IMR-90 (cell line): ENCODE measurements at regions not wholly inside any gene's neighbourhood (a gene's known extent, or its start where the extent isn't known, plus 50 kb on each side); places are given as distances from the start of the nearest gene placed in this dataset.

Experiments
- ATAC-seq: fragments of 200-7000 bp; cut with Tn5 transposase; 2 replicates; pipeline ENCODE4 v1.9.1; 2020; ENCODE audit warnings: low read depth, mild to moderate bottlenecking, moderate library complexity
- BruUV-seq: library from RNA; stranded (reverse); fragments of 400-500 nt; replicated peaks from 2 replicates; lab custom pipeline; 2021; lab: Mats Ljungman, UMichigan
- CTCF ChIA-PET: fragments of 300-600 bp; formaldehyde crosslinking; extraction: SDS; loops from one replicate; lab custom pipeline; 2021; ENCODE audit warnings: antibody characterized with exemption; lab: Yijun Ruan, JAX
- POLR2A ChIA-PET: fragments of 300-600 bp; sonication (Branson Sonifier 250); formaldehyde crosslinking; loops from one replicate; lab custom pipeline; 2022; ENCODE audit warnings: antibody characterized with exemption; ENCODE audit not compliant: unreplicated experiment; lab: Charles Lee
- DNase-seq: peaks from one replicate; pipeline ENCODE4 v3.0.0; 2013
- H2AFZ ChIP-seq: replicated peaks from 2 replicates; pipeline ENCODE3; 2013; ENCODE audit warnings: low read length, mild to moderate bottlenecking; ENCODE audit not compliant: poor library complexity
- H2AK5ac ChIP-seq: 2 replicates; pipeline ENCODE4 v1.6.1; 2013; ENCODE audit warnings: low read depth, low read length, inconsistent platforms
- H2AK9ac ChIP-seq: replicated peaks from 2 replicates; pipeline ENCODE3; 2013; ENCODE audit warnings: mild to moderate bottlenecking, low read depth, low read length, moderate library complexity; ENCODE audit not compliant: poor library complexity
- H2BK120ac ChIP-seq: 2 replicates; pipeline ENCODE4 v1.6.1; 2013; ENCODE audit warnings: low read depth, low read length, inconsistent platforms
- H2BK15ac ChIP-seq: 3 replicates; pipeline ENCODE4 v1.6.1; 2013; ENCODE audit warnings: low read depth, low read length, inconsistent platforms
- H2BK20ac ChIP-seq: 2 replicates; pipeline ENCODE4 v1.6.1; 2013; ENCODE audit warnings: low read depth, mild to moderate bottlenecking, inconsistent platforms, low read length, moderate library complexity
- H2BK5ac ChIP-seq: 2 replicates; pipeline ENCODE4 v1.6.1; 2013; ENCODE audit warnings: mild to moderate bottlenecking, low read depth, low read length, inconsistent platforms; ENCODE audit not compliant: poor library complexity, severe bottlenecking
- H3K14ac ChIP-seq: replicated peaks from 2 replicates; pipeline ENCODE4 v1.6.1; 2013; ENCODE audit warnings: low read depth, low read length, inconsistent platforms
- H3K18ac ChIP-seq: 2 replicates; pipeline ENCODE4 v1.6.1; 2013; ENCODE audit warnings: low read depth, low read length, control low read depth
- H3K23ac ChIP-seq: 2 replicates; pipeline ENCODE4 v1.6.1; 2013; ENCODE audit warnings: low read depth, low read length, inconsistent platforms
- H3K27ac ChIP-seq: 2 replicates; pipeline ENCODE4 v1.5.1; 2013; ENCODE audit warnings: mild to moderate bottlenecking, control low read depth, low read length; ENCODE audit not compliant: insufficient read depth
- H3K27me3 ChIP-seq: 2 replicates; pipeline ENCODE4 v1.6.1; 2013; ENCODE audit warnings: low read length; ENCODE audit not compliant: control insufficient read depth, insufficient read depth
- H3K36me3 ChIP-seq: 2 replicates; pipeline ENCODE4 v1.6.1; 2013; ENCODE audit warnings: low read length, mixed read lengths; ENCODE audit not compliant: control insufficient read depth, insufficient read depth
- H3K4ac ChIP-seq: 2 replicates; pipeline ENCODE4 v1.6.1; 2013; ENCODE audit warnings: low read depth, low read length, inconsistent platforms
- H3K4me1 ChIP-seq: 2 replicates; pipeline ENCODE4 v1.6.1; 2013; ENCODE audit warnings: low read length, mixed read lengths; ENCODE audit not compliant: control insufficient read depth, insufficient read depth
- H3K4me2 ChIP-seq: 2 replicates; pipeline ENCODE4 v1.6.1; 2013; ENCODE audit warnings: low read depth, mild to moderate bottlenecking, control low read depth, low read length, moderate library complexity
- H3K4me3 ChIP-seq: 2 replicates; pipeline ENCODE4 v1.5.1; 2013; ENCODE audit warnings: low read depth, mild to moderate bottlenecking, control low read depth, low read length, moderate library complexity; ENCODE audit not compliant: insufficient read depth
- H3K56ac ChIP-seq: 2 replicates; pipeline ENCODE4 v1.6.1; 2013; ENCODE audit warnings: low read length, inconsistent platforms; ENCODE audit not compliant: insufficient read depth; ENCODE audit errors: extremely low read depth
- H3K79me1 ChIP-seq, 2 experiments: 2 replicates each; pipeline ENCODE4 v1.6.1; 2013; ENCODE audit warnings: low read length in 2 of 2, inconsistent platforms in 1 of 2, low read depth in 1 of 2
- H3K9ac ChIP-seq: 2 replicates; pipeline ENCODE4 v1.6.1; 2013; ENCODE audit warnings: low read depth, low read length, control low read depth
- H3K9me1 ChIP-seq: 2 replicates; pipeline ENCODE4 v1.6.1; 2013; ENCODE audit warnings: low read length, inconsistent platforms; ENCODE audit not compliant: insufficient read depth
- H3K9me3 ChIP-seq: 2 replicates; pipeline ENCODE4 v1.6.1; 2013; ENCODE audit warnings: low read length; ENCODE audit not compliant: control insufficient read depth, insufficient read depth
- H4K20me1 ChIP-seq: 2 replicates; pipeline ENCODE4 v1.6.1; 2013; ENCODE audit warnings: low read length, inconsistent platforms; ENCODE audit not compliant: insufficient read depth
- H4K5ac ChIP-seq: 2 replicates; pipeline ENCODE4 v1.6.1; 2013; ENCODE audit warnings: mild to moderate bottlenecking, low read depth, low read length, control low read depth
- H4K8ac ChIP-seq, 2 experiments: 2 replicates each; pipeline ENCODE4 v1.6.1; 2013; ENCODE audit warnings: low read depth in 2 of 2, low read length in 2 of 2, control low read depth in 1 of 2, inconsistent platforms in 1 of 2
- H4K91ac ChIP-seq: 2 replicates; pipeline ENCODE4 v1.6.1; 2013; ENCODE audit warnings: low read depth, low read length, inconsistent platforms; ENCODE audit not compliant: insufficient read depth
- BHLHE40 ChIP-seq: fragments of 150-350 bp; IDR thresholded peaks from 2 replicates; pipeline ENCODE4 v1.6.1; 2016; ENCODE audit warnings: mild to moderate bottlenecking, low read depth, low read length
- CEBPB ChIP-seq: IDR thresholded peaks from 2 replicates; pipeline ENCODE4 v1.6.1; 2012; ENCODE audit warnings: low read depth, low read length, improper control_type of control experiment
- CHD1 ChIP-seq: IDR thresholded peaks from 2 replicates; pipeline ENCODE4 v1.6.1; 2012; ENCODE audit warnings: low read depth, low read length, improper control_type of control experiment
- FOS ChIP-seq: fragments of 150-350 bp; IDR thresholded peaks from 2 replicates; pipeline ENCODE4 v1.6.1; 2016; ENCODE audit warnings: low read depth, low read length
- MAFK ChIP-seq: IDR thresholded peaks from 2 replicates; pipeline ENCODE4 v1.6.1; 2012; ENCODE audit warnings: low read depth, low read length, improper control_type of control experiment
- MAZ ChIP-seq: IDR thresholded peaks from 2 replicates; pipeline ENCODE4 v1.6.1; 2012; ENCODE audit warnings: low read depth, mild to moderate bottlenecking, low read length, improper control_type of control experiment, moderate library complexity, borderline replicate concordance
- MXI1 ChIP-seq: IDR thresholded peaks from 2 replicates; pipeline ENCODE4 v1.6.1; 2012; ENCODE audit warnings: low read depth, mild to moderate bottlenecking, low read length, moderate library complexity, borderline replicate concordance
- NFE2L2 ChIP-seq: fragments of 150-350 bp; IDR thresholded peaks from 2 replicates; pipeline ENCODE4 v1.6.1; 2016; ENCODE audit warnings: low read depth, mild to moderate bottlenecking, low read length
- POLR2A ChIP-seq: IDR thresholded peaks from 2 replicates; pipeline ENCODE4 v1.6.1; 2012; ENCODE audit warnings: mild to moderate bottlenecking, low read depth, low read length
- RAD21 ChIP-seq: IDR thresholded peaks from 2 replicates; pipeline ENCODE4 v1.6.1; 2012; ENCODE audit warnings: low read length, improper control_type of control experiment
- RCOR1 ChIP-seq: IDR thresholded peaks from 2 replicates; pipeline ENCODE4 v1.6.1; 2012; ENCODE audit warnings: mild to moderate bottlenecking, low read length, improper control_type of control experiment; ENCODE audit not compliant: insufficient replicate concordance
- RFX5 ChIP-seq: IDR thresholded peaks from 2 replicates; pipeline ENCODE4 v1.8.0; 2012; ENCODE audit warnings: low read depth, mild to moderate bottlenecking, low read length, moderate library complexity
- SMC3 ChIP-seq: fragments of 150-350 bp; IDR thresholded peaks from 2 replicates; pipeline ENCODE4 v1.6.1; 2016; ENCODE audit warnings: low read depth, mild to moderate bottlenecking, antibody characterized with exemption, low read length, moderate library complexity
- WGBS, 2 experiments: methylation state at CpG; one replicate each; pipeline versions ENCODE4 v1.1.5 to v1.1.7; 2013; ENCODE audit warnings: missing lambda C conversion rate in 2 of 2; ENCODE audit not compliant: insufficient read length in 1 of 2; ENCODE audit errors: extremely low coverage in 2 of 2; 5-methylcytosine and 5-hydroxymethylcytosine counted together
- dilution Hi-C: fragments of 300-500 bp; cut with HindIII; formaldehyde crosslinking; loops from one replicate; pipeline ENCODE4 v1.14.3; 2018; ENCODE audit warnings: low sequenced_read_pairs; ENCODE audit not compliant: unreplicated experiment
- in situ Hi-C: fragments of 300-500 bp; cut with MboI; formaldehyde crosslinking; loops from 3 replicates; pipeline ENCODE4 v1.14.3; 2019; ENCODE audit warnings: low sequenced_read_pairs, inconsistent platforms, mixed read lengths
- intact Hi-C: fragments of 100-400 bp; cut with micrococcal nuclease; formaldehyde crosslinking; loops from 2 replicates; pipeline ENCODE4 v1.10.0; 2022
- TF ChIP-seq, protein P1 (sequence below): fragments of 150-350 bp; IDR thresholded peaks from 2 replicates; pipeline ENCODE4 v1.6.1; 2016; ENCODE audit warnings: low read depth, mild to moderate bottlenecking, low read length, moderate library complexity, borderline replicate concordance

GRCh38 chr1:168972225-168972624, 134.3 kb upstream of the ATP1B1 start:
- H3K79me1 ChIP-seq, result no peaks in the 10 kb centered on the region
- H2AK5ac ChIP-seq, result no peak overlapping the region
- H2BK5ac ChIP-seq, result no peak overlapping the region
- H3K4me1 ChIP-seq, result no peaks in the 10 kb centered on the region
- no peak overlapping the region for H3K27ac ChIP-seq
- H4K5ac ChIP-seq, result no peak overlapping the region
- no peak overlapping the region for H3K4ac ChIP-seq
- H4K20me1 ChIP-seq, result no peaks in the 10 kb centered on the region
- no peaks in the 10 kb centered on the region for H3K36me3 ChIP-seq
- H4K8ac ChIP-seq, result no peak overlapping the region
- no peak overlapping the region for H3K18ac ChIP-seq
- H4K91ac ChIP-seq, result no peak overlapping the region
- dilution Hi-C loops (no loop called here), intact Hi-C loops (no loop called here), in situ Hi-C loops (no loop called here)
- BruUV-seq, result no TSS peak
- H2AK9ac ChIP-seq, result no peak overlapping the region
- H3K14ac ChIP-seq, result no peak overlapping the region
- H3K9me3 ChIP-seq, result no peaks in the 10 kb centered on the region
- WGBS, 2 experiments, result no CpG with 5 or more reads among the region's 4 CpGs
- no peak for TF ChIP-seq MXI1
- TF ChIP-seq POLR2A, result no peak
- no peak for TF ChIP-seq SMC3
- TF ChIP-seq, protein P1, sequence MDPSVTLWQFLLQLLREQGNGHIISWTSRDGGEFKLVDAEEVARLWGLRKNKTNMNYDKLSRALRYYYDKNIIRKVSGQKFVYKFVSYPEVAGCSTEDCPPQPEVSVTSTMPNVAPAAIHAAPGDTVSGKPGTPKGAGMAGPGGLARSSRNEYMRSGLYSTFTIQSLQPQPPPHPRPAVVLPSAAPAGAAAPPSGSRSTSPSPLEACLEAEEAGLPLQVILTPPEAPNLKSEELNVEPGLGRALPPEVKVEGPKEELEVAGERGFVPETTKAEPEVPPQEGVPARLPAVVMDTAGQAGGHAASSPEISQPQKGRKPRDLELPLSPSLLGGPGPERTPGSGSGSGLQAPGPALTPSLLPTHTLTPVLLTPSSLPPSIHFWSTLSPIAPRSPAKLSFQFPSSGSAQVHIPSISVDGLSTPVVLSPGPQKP, result no peak
- TF ChIP-seq MAFK, result no peak
- no peak for TF ChIP-seq FOS
- TF ChIP-seq MAZ, result no peak
- no peak for TF ChIP-seq RFX5
- no peak for TF ChIP-seq RAD21
- no peak for TF ChIP-seq NFE2L2
- TF ChIP-seq CHD1, result no peak
- TF ChIP-seq BHLHE40, result no peak
- no peak for TF ChIP-seq CEBPB
- no peak for TF ChIP-seq RCOR1
- no peak overlapping the region for H3K4me2 ChIP-seq
- no peak overlapping the region for H3K23ac ChIP-seq
- ATAC-seq, result no peak
- H2BK120ac ChIP-seq, result no peak overlapping the region
- no peaks in the 10 kb centered on the region for H3K27me3 ChIP-seq
- H3K4me3 ChIP-seq, result no peak overlapping the region
- H2BK20ac ChIP-seq, result no peak overlapping the region
- no peaks in the 10 kb centered on the region for H3K9me1 ChIP-seq
- DNase-seq, result no peak
- ChIA-PET CTCF (no interaction called here), POLR2A (no interaction called here)
- no peak overlapping the region for H2BK15ac ChIP-seq
- no peak overlapping the region for H2AFZ ChIP-seq
- no peak overlapping the region for H3K9ac ChIP-seq
- no peak overlapping the region for H3K56ac ChIP-seq
